B cell (primary cell): ENCODE measurements at regions not wholly inside any gene's neighbourhood (a gene's known extent, or its start where the extent isn't known, plus 50 kb on each side); places are given as distances from the start of the nearest gene placed in this dataset.

ENCODE experiments used
- ATAC-seq: fragments of 200-7000 bp; cut with Tn5 transposase; one replicate; pipeline ENCODE4 v1.10.0; 2021; ENCODE audit warnings: low read depth, mild to moderate bottlenecking, moderate number of reproducible peaks, moderate library complexity
- CTCF ChIA-PET: fragments of 350-600 bp; sonication (Branson Sonifier 250); formaldehyde crosslinking; loops from one replicate; lab custom pipeline; 2021; ENCODE audit warnings: antibody characterized with exemption, inconsistent platforms; lab: Charles Lee
- POLR2A ChIA-PET: fragments of 350-600 bp; sonication (Branson Sonifier 250); formaldehyde crosslinking; loops from one replicate; lab custom pipeline; 2021; ENCODE audit warnings: antibody characterized with exemption; lab: Charles Lee
- DNase-seq: peaks from one replicate; pipeline ENCODE4 v3.0.0; 2013
- H2AFZ ChIP-seq: 2 replicates; pipeline ENCODE4 v1.6.1; 2012; ENCODE audit warnings: mild to moderate bottlenecking, low read depth, low read length; ENCODE audit not compliant: insufficient read depth, poor library complexity, severe bottlenecking
- H3K27ac ChIP-seq, 2 donors: 1 replicate in 1 of 2; 2 replicates in 1 of 2; pipeline ENCODE4 v1.5.1; 2012 to 2013; ENCODE audit warnings: low read length in 2 of 2, mild to moderate bottlenecking in 2 of 2, moderate library complexity in 1 of 2
- H3K27me3 ChIP-seq, 4 experiments: fragments of 200-600 bp in 1 of 4; sonication (generic) in 1 of 4; replicated peaks in 1 of 4; 1 replicate in 2 of 4; 2 replicates in 2 of 4; pipeline versions ENCODE4 v1.6.1 to v1.7.0; 2013 to 2016; ENCODE audit warnings: low read length in 3 of 4, mild to moderate bottlenecking in 2 of 4, mixed read lengths in 1 of 4, moderate library complexity in 1 of 4; ENCODE audit not compliant: insufficient read depth in 4 of 4, control insufficient read depth in 3 of 4; ENCODE audit errors: control extremely low read depth in 1 of 4
- H3K36me3 ChIP-seq, 2 experiments: replicated peaks in 1 of 2; 1 replicate in 1 of 2; 2 replicates in 1 of 2; pipeline versions ENCODE4 v1.6.1 to v1.7.1; 2013; ENCODE audit warnings: low read length in 1 of 2; ENCODE audit not compliant: insufficient read depth in 2 of 2, control insufficient read depth in 1 of 2; ENCODE audit errors: control extremely low read depth in 1 of 2, extremely low read depth in 1 of 2
- H3K4me1 ChIP-seq, 2 donors: fragments of 200-600 bp in 1 of 2; sonication (generic) in 1 of 2; 1 replicate in 1 of 2; 2 replicates in 1 of 2; pipeline versions ENCODE4 v1.5.1 to v1.6.1; 2013 to 2017; ENCODE audit warnings: low read length in 2 of 2; ENCODE audit not compliant: control insufficient read depth in 2 of 2, insufficient read depth in 2 of 2
- H3K4me2 ChIP-seq: replicated peaks from 2 replicates; pipeline ENCODE3; 2012; ENCODE audit warnings: mild to moderate bottlenecking, low read depth, low read length; ENCODE audit not compliant: poor library complexity, severe bottlenecking
- H3K4me3 ChIP-seq, 5 experiments: fragments of 200-600 bp in 1 of 5; sonication (generic) in 1 of 5; 1 replicate in 3 of 5; 2 replicates in 2 of 5; pipeline versions ENCODE4 v1.5.1 to v1.7.0; 2011 to 2016; ENCODE audit warnings: low read length in 4 of 5, mild to moderate bottlenecking in 4 of 5, low read depth in 2 of 5, control low read depth in 1 of 5, moderate library complexity in 1 of 5; ENCODE audit not compliant: insufficient read depth in 1 of 5; ENCODE audit errors: control extremely low read depth in 1 of 5, extremely low read depth in 1 of 5
- H3K79me2 ChIP-seq: fragments of 200-600 bp; sonication (generic); one replicate; pipeline ENCODE4 v1.6.0; 2016; ENCODE audit warnings: low read length; ENCODE audit not compliant: control insufficient read depth, insufficient read depth
- H3K9ac ChIP-seq: fragments of 200-600 bp; sonication (generic); 2 replicates; pipeline ENCODE4 v1.6.1; 2017; ENCODE audit warnings: mild to moderate bottlenecking, low read length, moderate library complexity
- H3K9me3 ChIP-seq, 3 donors: one replicate each; pipeline versions ENCODE4 v1.6.1 to v1.7.1; 2013; ENCODE audit warnings: low read length in 2 of 3; ENCODE audit not compliant: control insufficient read depth in 2 of 3, insufficient read depth in 1 of 3; ENCODE audit errors: control extremely low read depth in 1 of 3
- H4K20me1 ChIP-seq: 2 replicates; pipeline ENCODE4 v1.6.0; 2012; ENCODE audit warnings: mild to moderate bottlenecking, low read length; ENCODE audit not compliant: insufficient read depth, control insufficient read depth, poor library complexity, severe bottlenecking
- H3K27ac Mint-ChIP-seq: one replicate; pipeline ENCODE4 v1.8.0; 2021; ENCODE audit warnings: mixed read lengths
- H3K27me3 Mint-ChIP-seq: one replicate; pipeline ENCODE4 v1.8.0; 2021; ENCODE audit warnings: mixed read lengths
- H3K4me1 Mint-ChIP-seq: one replicate; pipeline ENCODE4 v1.8.0; 2021; ENCODE audit warnings: mixed read lengths
- H3K4me3 Mint-ChIP-seq: one replicate; pipeline ENCODE4 v1.8.0; 2021; ENCODE audit warnings: mixed read lengths
- H3K9me3 Mint-ChIP-seq: one replicate; pipeline ENCODE4 v1.8.0; 2022; ENCODE audit warnings: mixed read lengths; ENCODE audit not compliant: insufficient read depth
- CTCF ChIP-seq: fragments of 200-600 bp; IDR thresholded peaks from one replicate; pipeline ENCODE4 v1.8.0; 2022; ENCODE audit warnings: antibody characterized with exemption, mild to moderate bottlenecking
- EZH2 ChIP-seq: IDR thresholded peaks from 2 replicates; pipeline ENCODE4 v1.6.1; 2012; ENCODE audit warnings: borderline replicate concordance, low read depth, mild to moderate bottlenecking, moderate library complexity, low read length; ENCODE audit not compliant: insufficient read depth, poor library complexity, severe bottlenecking
- WGBS: methylation state at CpG from one replicate; pipeline ENCODE4 v1.1.5; 2013; ENCODE audit warnings: missing lambda C conversion rate; ENCODE audit not compliant: insufficient coverage; 5-methylcytosine and 5-hydroxymethylcytosine counted together
- intact Hi-C: fragments of 100-400 bp; cut with micrococcal nuclease; formaldehyde crosslinking; loops from one replicate; pipeline ENCODE4 v1.10.0; 2022

- Histone ChIP-seq H3K27ac (no peak overlapping the region), H3K79me2 (no peaks in the 10 kb centered on the region), H2AFZ (no peak overlapping the region), H3K9me3 (no peaks in the 10 kb centered on the region), H3K9ac (no peak overlapping the region), H3K36me3 (no peaks in the 10 kb centered on the region), H4K20me1 (no peaks in the 10 kb centered on the region), H3K4me2 (no peak overlapping the region), H3K4me1 (peaks cover 8 to 9% of the 10 kb centered on the region in 2 donors), H3K27me3 (no peaks in the 10 kb centered on the region), H3K4me3 (no peak overlapping the region)
- ChIA-PET POLR2A (no interaction called here), CTCF (interaction anchor here (1.6 to 1.8 kb wide), 2 partner anchors 956 to 962 kb away, joined by 3 read pairs; no protein-coding TSS in a partner anchor)
- Mint-ChIP-seq H3K27ac (no peak overlapping the region), H3K27me3 (no peaks in the 10 kb centered on the region), H3K9me3 (no peaks in the 10 kb centered on the region), H3K4me3 (no peak overlapping the region), H3K4me1 (peaks cover 16% of the 10 kb centered on the region)
- DNase-seq (no peak), ATAC-seq (no peak)
- TF ChIP-seq EZH2 = no peak
- no peak for TF ChIP-seq CTCF
- WGBS = 73% methylated on average over 1 of the region's 1 CpG
- intact Hi-C loops = no loop called here
Measured at GRCh38 chr18:1581581-1581980, 676.9 kb downstream of the ADCYAP1 start.

GRCh38 chr18:1585881-1586488, 681.3 kb downstream of the ADCYAP1 start:
- DNase-seq (peak; percentile 36), ATAC-seq (peak; percentile 41)
- no peaks in the 10 kb centered on the region for H3K4me1 Mint-ChIP-seq
- no peaks in the 10 kb centered on the region for H3K79me2 ChIP-seq
- CTCF ChIA-PET = interaction anchor here (0.6 to 3.4 kb wide), 7 partner anchors 10 to 964 kb away, joined by 3 to 29 read pairs (median 6); no protein-coding TSS in a partner anchor
- intact Hi-C loops = loop anchor here (1.0 kb wide), 2 partner anchors 956 to 961 kb away; no protein-coding TSS in a partner anchor
- no peaks in the 10 kb centered on the region for H3K27me3 Mint-ChIP-seq
- H3K4me1 ChIP-seq = no peaks in the 10 kb centered on the region
- no peaks in the 10 kb centered on the region for H3K9me3 Mint-ChIP-seq
- H3K4me3 ChIP-seq = no peak overlapping the region
- no peak overlapping the region for H3K9ac ChIP-seq
- POLR2A ChIA-PET = no interaction called here
- peak; percentile 77 for TF ChIP-seq CTCF
- no peak for TF ChIP-seq EZH2
- no peaks in the 10 kb centered on the region for H3K9me3 ChIP-seq
- H3K27ac Mint-ChIP-seq = no peak overlapping the region
- H3K4me2 ChIP-seq = no peak overlapping the region
- no peaks in the 10 kb centered on the region for H3K36me3 ChIP-seq
- no peaks in the 10 kb centered on the region for H3K27me3 ChIP-seq
- no peak overlapping the region for H3K27ac ChIP-seq
- H2AFZ ChIP-seq = no peak overlapping the region
- no peaks in the 10 kb centered on the region for H4K20me1 ChIP-seq
- 10% methylated on average over 2 of the region's 7 CpGs for WGBS
- H3K4me3 Mint-ChIP-seq = no peak overlapping the region
